ENCODE measurements at regions not wholly inside any gene's neighbourhood (a gene's known extent, or its start where the extent isn't known, plus 50 kb on each side); places are given as distances from the start of the nearest gene placed in this dataset.

DNA sequence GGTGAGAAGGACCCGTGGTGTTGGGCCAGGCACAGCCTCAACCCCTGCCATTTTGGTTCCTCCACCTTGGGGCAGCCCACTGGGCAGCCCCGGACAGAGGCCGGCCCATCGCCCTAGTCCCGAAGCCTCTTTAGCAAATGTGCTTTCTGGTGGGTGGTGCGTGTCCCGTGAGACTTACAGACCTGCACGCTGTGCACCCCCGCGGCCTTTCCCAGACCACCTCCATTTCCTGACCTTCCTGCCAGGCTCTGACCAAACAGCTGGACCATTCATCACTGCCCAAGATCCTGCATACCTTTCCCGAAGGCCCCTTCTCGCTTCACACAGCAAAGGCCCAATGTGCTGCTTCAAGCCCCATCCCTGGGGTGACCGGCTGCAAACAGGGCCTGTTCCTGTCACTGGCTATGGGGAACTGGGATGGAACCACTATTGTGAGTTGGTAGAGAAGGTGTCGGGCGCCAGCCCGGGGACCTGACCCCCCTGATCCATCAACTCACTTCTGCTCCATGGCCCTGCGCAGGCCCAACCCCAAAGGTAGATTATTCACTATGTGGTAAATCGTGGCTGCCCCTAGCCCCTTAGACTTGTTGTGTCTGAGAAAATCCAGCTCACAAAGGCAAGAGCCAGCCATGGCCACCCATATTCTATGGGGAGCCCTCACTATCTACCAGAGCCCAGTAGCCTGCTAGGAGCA is 341.0 kb downstream of the EIPR1 start:
- no peak for TF ChIP-seq POLR2A (IDR thresholded peaks at IDR 0.05; ENCODE audit: low read depth, low read length)
- TF ChIP-seq, protein P1, sequence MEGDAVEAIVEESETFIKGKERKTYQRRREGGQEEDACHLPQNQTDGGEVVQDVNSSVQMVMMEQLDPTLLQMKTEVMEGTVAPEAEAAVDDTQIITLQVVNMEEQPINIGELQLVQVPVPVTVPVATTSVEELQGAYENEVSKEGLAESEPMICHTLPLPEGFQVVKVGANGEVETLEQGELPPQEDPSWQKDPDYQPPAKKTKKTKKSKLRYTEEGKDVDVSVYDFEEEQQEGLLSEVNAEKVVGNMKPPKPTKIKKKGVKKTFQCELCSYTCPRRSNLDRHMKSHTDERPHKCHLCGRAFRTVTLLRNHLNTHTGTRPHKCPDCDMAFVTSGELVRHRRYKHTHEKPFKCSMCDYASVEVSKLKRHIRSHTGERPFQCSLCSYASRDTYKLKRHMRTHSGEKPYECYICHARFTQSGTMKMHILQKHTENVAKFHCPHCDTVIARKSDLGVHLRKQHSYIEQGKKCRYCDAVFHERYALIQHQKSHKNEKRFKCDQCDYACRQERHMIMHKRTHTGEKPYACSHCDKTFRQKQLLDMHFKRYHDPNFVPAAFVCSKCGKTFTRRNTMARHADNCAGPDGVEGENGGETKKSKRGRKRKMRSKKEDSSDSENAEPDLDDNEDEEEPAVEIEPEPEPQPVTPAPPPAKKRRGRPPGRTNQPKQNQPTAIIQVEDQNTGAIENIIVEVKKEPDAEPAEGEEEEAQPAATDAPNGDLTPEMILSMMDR (IDR thresholded peaks at IDR 0.05 in 2 of 3, conservative IDR thresholded peaks at IDR 0.05 in 1 of 3; ENCODE audit: control insufficient read depth in 2 of 3, extremely low read depth in 1 of 3, insufficient read depth in 1 of 3, low read depth in 3 of 3, low read length in 3 of 3): no peak

Data from GM12878 (cell line).